Thymus (tissue), 11 donors: ENCODE measurements at regions not wholly inside any gene's neighbourhood (a gene's known extent, or its start where the extent isn't known, plus 50 kb on each side); places are given as distances from the start of the nearest gene placed in this dataset.
"Not testable (repeated sequence)": the region's sequence is repeated elsewhere in the genome, so short reads cannot be mapped to it uniquely, and the experiment has no call there.

Experiments
- DNase-seq, 9 donors: peaks; one replicate each; pipeline ENCODE4 v3.0.0-alpha.2; 2013; ENCODE audit warnings: low spot score in 9 of 9, low read depth in 6 of 9, missing footprints in 1 of 9
- H3K27ac ChIP-seq, 2 donors: one replicate each; pipeline ENCODE4 v1.5.1; 2013; ENCODE audit warnings: control low read depth in 1 of 2, low read depth in 1 of 2, low read length in 1 of 2, mild to moderate bottlenecking in 1 of 2, moderate library complexity in 1 of 2
- H3K27me3 ChIP-seq, 2 donors: one replicate each; pipeline ENCODE4 v1.5.1; 2013; ENCODE audit warnings: low read length in 1 of 2; ENCODE audit not compliant: control insufficient read depth in 2 of 2, insufficient read depth in 1 of 2
- H3K36me3 ChIP-seq, 2 donors: one replicate each; pipeline ENCODE4 v1.5.1; 2013; ENCODE audit warnings: low read length in 1 of 2, mild to moderate bottlenecking in 1 of 2, moderate library complexity in 1 of 2; ENCODE audit not compliant: control insufficient read depth in 2 of 2, insufficient read depth in 2 of 2
- H3K4me1 ChIP-seq, 2 donors: one replicate each; pipeline ENCODE4 v1.5.1; 2013; ENCODE audit warnings: low read length in 2 of 2; ENCODE audit not compliant: control insufficient read depth in 2 of 2, insufficient read depth in 2 of 2
- H3K4me3 ChIP-seq, 2 donors: one replicate each; pipeline ENCODE4 v1.5.1; 2013; ENCODE audit warnings: low read length in 2 of 2, control low read depth in 1 of 2, mild to moderate bottlenecking in 1 of 2
- H3K9me3 ChIP-seq, 2 donors: one replicate each; pipeline ENCODE4 v1.5.1; 2013; ENCODE audit warnings: low read length in 1 of 2, mild to moderate bottlenecking in 1 of 2; ENCODE audit not compliant: control insufficient read depth in 2 of 2, insufficient read depth in 1 of 2
- WGBS: extraction: QIAGEN DNeasy Blood & Tissue Kit; methylation state at CpG from one replicate; pipeline ENCODE4 v1.1.7; 2013; 5-methylcytosine and 5-hydroxymethylcytosine counted together
- donor health status: healthy.

- Histone ChIP-seq H3K9me3 (peaks cover 0 to 1% of the 10 kb centered on the region in 2 donors), H3K4me1 (peaks cover 3 to 5% of the 10 kb centered on the region in 2 donors), H3K36me3 (no peaks in the 10 kb centered on the region), H3K27ac (no peak overlapping the region), H3K27me3 (peaks cover 0 to 12% of the 10 kb centered on the region in 2 donors), H3K4me3 (no peak overlapping the region)
- no peak for DNase-seq
- WGBS: 73% methylated on average over 11 of the region's 11 CpGs
Observed at GRCh38 chr15:53196788-53197187, 406.7 kb upstream of the ONECUT1 start.

GRCh38 chr15:53196242-53196641 lies 406.1 kb upstream of the ONECUT1 start:
- peaks cover 0 to 1% of the 10 kb centered on the region in 2 donors for H3K9me3 ChIP-seq
- no peak for DNase-seq
- H3K4me3 ChIP-seq: no peak overlapping the region
- H3K4me1 ChIP-seq: no peaks in the 10 kb centered on the region
- H3K27me3 ChIP-seq: peaks cover 0 to 12% of the 10 kb centered on the region in 2 donors
- H3K36me3 ChIP-seq: no peaks in the 10 kb centered on the region
- no peak overlapping the region for H3K27ac ChIP-seq
- WGBS: 78% methylated on average over 5 of the region's 5 CpGs

DNA sequence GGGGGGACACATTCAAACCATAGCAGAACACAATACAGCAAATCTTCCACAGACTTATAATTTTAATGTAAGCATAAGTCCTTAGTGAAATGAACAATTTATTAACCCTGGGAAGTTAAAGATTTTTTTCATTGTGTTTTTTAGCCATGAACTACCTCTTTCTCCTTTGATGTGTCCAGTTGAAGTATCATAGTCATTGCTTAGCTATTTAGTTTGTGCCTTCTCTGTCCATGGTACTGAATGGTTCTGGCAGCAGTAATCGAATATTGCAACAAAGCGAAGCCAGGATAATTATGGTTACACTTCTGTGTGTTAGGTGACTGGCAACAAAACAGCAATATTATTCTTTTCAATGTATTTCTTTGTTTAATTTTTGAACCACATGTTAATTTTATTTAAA lies 403.0 kb upstream of the ONECUT1 start:
- WGBS: 74% methylated on average over 2 of the region's 2 CpGs
- H3K4me1 ChIP-seq: no peaks in the 10 kb centered on the region
- peaks cover 0 to 12% of the 10 kb centered on the region in 2 donors for H3K27me3 ChIP-seq
- peak in 2 of 9 donors; percentile 21 to 33 for DNase-seq
- H3K27ac ChIP-seq: no peak overlapping the region
- H3K9me3 ChIP-seq: peaks cover 0 to 1% of the 10 kb centered on the region in 2 donors
- no peaks in the 10 kb centered on the region for H3K36me3 ChIP-seq
- H3K4me3 ChIP-seq: no peak overlapping the region

DNA sequence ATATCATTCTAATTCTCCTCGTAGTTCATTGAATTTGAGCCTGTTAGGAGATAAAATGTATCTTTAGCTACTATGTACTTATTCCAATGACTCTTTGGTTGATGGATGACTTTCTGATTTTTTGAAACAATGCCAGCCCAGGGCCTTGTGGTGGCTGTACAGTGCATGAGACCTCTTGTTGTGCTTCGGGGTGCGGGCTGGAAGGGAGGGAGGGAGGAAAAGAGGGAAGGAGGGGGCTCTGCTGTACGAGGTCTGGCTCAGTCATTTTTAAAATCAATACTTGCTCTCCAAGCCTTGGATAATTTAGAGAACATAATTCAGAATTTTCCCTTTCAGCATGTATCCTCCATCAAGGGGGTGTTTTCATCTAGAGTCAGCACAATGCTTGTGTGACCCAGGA lies 399.7 kb upstream of the ONECUT1 start:
- H3K27ac ChIP-seq: no peak overlapping the region
- no peaks in the 10 kb centered on the region for H3K36me3 ChIP-seq
- 83% methylated on average over 4 of the region's 4 CpGs for WGBS

GRCh38 chr15:53183449-53183848 lies 393.3 kb upstream of the ONECUT1 start:
- H3K4me1 ChIP-seq, H3K27ac ChIP-seq, H3K36me3 ChIP-seq, H3K4me3 ChIP-seq, H3K9me3 ChIP-seq, H3K27me3 ChIP-seq, DNase-seq: not testable (repeated sequence)
- 87% methylated on average over 9 of the region's 9 CpGs for WGBS

More for the DNA sequence above, 399.7 kb upstream of the ONECUT1 start:
- no peak for DNase-seq
- H3K4me1 ChIP-seq: no peaks in the 10 kb centered on the region
- no peaks in the 10 kb centered on the region for H3K9me3 ChIP-seq
- H3K4me3 ChIP-seq: no peak overlapping the region
- H3K27me3 ChIP-seq: no peaks in the 10 kb centered on the region

- Histone ChIP-seq H3K4me3 (no peak overlapping the region), H3K27ac (no peak overlapping the region), H3K27me3 (no peaks in the 10 kb centered on the region), H3K36me3 (no peaks in the 10 kb centered on the region), H3K9me3 (no peaks in the 10 kb centered on the region), H3K4me1 (no peaks in the 10 kb centered on the region)
- 91% methylated on average over 1 of the region's 1 CpG for WGBS
- no peak for DNase-seq
Observed at GRCh38 chr15:53171571-53171970, 381.4 kb upstream of the ONECUT1 start.

GRCh38 chr15:53166684-53167201 lies 376.6 kb upstream of the ONECUT1 start:
- DNase-seq: no peak
- Histone ChIP-seq H3K4me3 (no peak overlapping the region), H3K27ac (no peak overlapping the region), H3K27me3 (no peaks in the 10 kb centered on the region), H3K36me3 (no peaks in the 10 kb centered on the region), H3K4me1 (no peaks in the 10 kb centered on the region), H3K9me3 (no peaks in the 10 kb centered on the region)
- 93% methylated on average over 2 of the region's 2 CpGs for WGBS

- WGBS: 94% methylated on average over 7 of the region's 7 CpGs
- H3K4me3 ChIP-seq: no peak overlapping the region
- no peaks in the 10 kb centered on the region for H3K4me1 ChIP-seq
- H3K27ac ChIP-seq: no peak overlapping the region
- H3K36me3 ChIP-seq: no peaks in the 10 kb centered on the region
- no peaks in the 10 kb centered on the region for H3K9me3 ChIP-seq
- H3K27me3 ChIP-seq: no peaks in the 10 kb centered on the region
- no peak for DNase-seq
Observed at GRCh38 chr15:53165988-53166683, 376.0 kb upstream of the ONECUT1 start.

GRCh38 chr15:53160092-53160704 lies 370.1 kb upstream of the ONECUT1 start:
- Histone ChIP-seq H3K27ac (no peak overlapping the region), H3K4me3 (no peak overlapping the region), H3K36me3 (no peaks in the 10 kb centered on the region), H3K4me1 (no peaks in the 10 kb centered on the region), H3K9me3 (no peaks in the 10 kb centered on the region), H3K27me3 (no peaks in the 10 kb centered on the region)
- 88% methylated on average over 3 of the region's 3 CpGs for WGBS
- no peak for DNase-seq
